Right renal pelvis (tissue), 4 donors: ENCODE measurements at regions not wholly inside any gene's neighbourhood (a gene's known extent, or its start where the extent isn't known, plus 50 kb on each side); places are given as distances from the start of the nearest gene placed in this dataset.
"Not testable (repeated sequence)": the region's sequence is repeated elsewhere in the genome, so short reads cannot be mapped to it uniquely, and the experiment has no call there.

Source experiments
- DNase-seq, 4 donors: peaks; one replicate each; pipeline ENCODE4 v3.0.0-alpha.2; 2013; ENCODE audit warnings: low read depth in 4 of 4, low spot score in 3 of 4, missing footprints in 1 of 4

DNA sequence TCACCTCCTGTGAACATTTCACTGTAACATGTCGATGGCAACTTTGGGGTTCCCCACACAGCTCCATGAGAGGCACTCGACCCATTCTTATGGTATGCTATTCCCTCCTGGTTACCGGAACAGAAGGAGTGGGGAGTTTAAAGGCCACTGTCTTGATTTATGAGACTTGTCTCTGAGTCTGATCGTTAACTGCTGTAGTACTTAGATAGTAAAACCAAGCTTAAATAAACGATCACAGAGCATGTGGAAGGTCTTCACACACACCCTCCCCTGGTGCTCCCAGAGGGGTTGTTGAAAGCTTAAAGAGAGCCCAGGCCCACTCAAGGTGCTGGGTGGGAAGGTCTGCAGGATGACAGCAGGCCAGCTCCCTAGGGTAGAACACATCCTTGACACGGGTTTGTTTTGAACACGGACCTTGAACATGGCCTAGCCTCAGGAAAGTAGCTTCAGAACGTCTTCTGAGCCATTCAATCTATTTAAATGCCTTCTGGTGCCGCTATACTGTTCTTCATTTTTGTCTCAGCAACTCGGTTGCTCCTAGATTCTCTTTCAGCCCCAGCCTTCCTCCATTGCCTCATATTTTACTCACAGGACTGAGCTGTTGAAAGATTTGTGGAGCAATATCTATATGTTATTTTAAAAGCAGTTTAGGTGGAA, 335.3 kb downstream of the FGFR2 start:
- DNase-seq, result no peak

DNA sequence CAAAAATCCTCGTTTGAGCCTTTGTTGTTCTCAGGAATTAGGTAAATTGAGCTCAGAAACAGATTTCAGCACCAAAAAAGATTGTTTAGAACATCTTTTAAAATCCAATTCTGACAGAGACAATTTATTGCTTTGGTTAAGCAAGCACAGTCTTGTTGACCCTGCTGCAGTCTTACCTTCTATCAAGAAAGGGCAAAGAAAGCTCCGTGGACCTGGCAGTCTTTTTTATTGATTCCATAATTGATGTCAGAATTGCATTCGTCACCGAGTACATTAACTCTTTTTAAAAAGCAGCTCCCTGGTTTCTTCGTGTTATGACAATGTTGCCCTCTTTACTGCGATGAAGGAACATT, 334.8 kb downstream of the FGFR2 start:
- DNase-seq, result no peak

DNA sequence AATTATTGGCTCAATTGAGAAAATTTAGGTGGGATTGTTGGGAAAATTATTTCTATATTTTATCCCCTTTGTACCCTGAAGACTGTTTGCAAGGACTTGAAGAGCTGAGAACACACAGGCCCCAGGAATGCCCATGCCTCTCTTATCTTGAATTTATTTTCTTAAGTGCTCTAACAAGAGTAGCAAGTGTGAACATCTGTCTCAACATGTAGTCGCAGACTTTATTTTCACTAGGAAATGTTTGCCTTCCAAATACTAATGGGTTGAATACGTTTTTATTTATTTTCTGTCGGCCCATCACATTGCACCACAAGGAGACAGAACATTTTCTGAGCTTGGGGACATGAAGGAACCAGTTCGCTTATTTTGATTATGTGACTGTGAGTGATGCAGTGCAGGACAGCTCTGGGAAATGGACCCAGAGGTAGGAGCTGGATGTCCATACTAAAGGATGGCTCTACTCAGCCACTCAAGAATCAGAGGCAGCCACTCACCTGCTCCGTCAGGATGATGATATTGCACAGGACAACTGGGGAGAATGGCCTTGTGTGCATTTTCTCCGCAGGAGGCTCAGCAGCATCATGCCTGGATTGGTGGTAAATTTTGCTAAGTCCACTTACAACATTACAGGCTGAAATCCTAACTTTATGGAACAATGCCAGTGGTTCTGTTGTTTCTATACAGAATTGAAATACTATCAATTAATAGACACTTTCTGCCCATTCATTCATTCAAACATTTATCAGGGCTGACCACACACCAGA, 332.7 kb downstream of the FGFR2 start:
- no peak for DNase-seq

DNA sequence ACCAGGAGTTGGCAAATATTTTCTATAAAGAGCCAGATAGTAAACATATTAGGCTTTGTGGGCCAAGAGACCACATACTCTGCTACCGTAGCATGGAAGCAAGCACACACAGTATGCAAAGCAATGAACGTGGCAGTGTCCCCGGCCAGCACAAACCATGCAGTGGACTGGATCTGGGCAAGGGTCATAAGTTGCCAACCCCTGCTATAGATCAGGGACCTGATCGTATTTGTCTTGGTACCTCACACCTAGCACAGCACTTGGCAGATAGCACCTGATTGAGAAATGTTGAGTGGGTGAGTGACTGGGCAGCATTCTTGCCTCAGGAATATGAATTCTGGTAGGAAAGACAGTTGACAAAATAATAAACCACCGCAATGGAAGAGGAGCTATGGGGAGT, 331.9 kb downstream of the FGFR2 start:
- DNase-seq, result no peak

DNA sequence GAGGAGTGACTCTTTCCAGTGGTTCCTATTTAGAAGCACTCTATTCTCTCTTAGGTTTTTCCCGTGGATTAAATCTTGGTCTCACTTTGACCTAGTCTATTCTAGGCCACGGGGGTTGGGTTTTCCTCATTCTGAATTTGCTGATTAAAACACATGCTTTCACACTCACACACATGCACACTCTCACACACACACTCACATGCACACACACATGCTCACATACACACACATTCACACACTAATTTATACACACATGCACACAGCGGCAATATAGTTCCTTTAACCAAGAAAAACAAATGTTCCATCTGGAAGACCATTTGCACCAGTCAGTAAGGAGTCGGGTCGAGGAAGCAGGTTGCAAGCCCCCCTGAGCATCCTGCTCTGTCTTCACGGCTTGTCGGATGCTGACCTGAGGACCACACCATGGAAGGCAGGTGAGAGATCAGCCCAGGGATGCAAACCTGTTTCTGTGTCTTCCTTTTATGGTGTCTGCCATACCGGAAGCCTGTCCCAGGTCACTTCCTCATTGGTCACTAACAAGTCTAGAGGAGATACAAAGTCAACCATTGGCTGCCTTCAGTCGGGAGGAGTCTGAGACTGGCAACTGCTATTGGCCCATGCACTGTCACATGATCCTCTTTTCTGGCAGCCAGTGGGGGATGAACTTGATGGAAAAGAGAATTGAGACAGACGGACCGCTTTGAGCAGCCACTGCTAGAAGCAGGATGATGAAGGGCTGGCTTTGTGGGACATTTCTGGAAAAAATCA, 330.8 kb downstream of the FGFR2 start:
- no peak for DNase-seq

DNA sequence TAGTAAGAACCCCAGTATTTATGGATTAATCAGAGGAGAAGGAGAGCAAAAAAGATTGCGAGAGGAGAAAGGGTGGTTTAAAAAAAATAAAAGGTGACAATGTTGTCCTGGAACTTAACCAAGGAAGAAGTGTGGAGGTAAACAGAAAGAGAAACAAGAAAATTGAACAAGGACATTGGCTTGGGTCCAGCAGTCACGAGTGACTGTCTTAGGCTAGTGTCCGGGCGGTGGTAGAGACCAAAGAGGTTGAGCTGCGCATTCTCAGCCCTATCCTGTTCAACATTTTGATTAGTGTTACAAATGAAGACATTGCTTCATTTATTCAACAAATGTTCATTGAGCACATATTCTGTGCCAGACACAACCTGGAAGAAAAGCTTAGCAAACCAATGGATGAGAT, 329.9 kb downstream of the FGFR2 start:
- DNase-seq, result no peak

DNA sequence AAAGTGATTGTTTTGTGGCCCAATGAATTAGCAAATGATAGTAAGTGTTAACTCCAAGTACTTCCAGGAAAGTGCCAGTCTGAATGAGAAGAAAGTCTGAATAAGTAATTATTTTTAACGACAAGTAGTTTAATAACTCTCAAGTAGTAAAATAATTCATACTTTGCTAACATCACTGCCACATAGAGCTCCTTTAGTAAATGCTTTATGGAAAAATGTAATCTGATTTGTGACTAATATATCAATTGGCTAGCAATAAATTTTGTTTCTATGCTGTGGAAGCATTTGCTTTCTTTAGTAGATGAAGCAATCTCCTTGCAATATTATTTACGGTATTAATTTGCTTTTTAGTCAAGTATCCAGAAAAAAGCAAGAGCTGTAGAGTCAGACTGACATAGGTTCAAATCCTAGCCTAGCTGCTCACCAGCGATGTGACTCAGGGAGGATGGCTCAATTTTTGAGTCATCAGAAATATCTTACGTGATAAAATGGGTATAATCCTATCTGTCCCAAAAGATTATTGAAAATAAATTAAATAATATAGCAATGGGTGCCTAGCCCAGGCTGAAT, 329.3 kb downstream of the FGFR2 start:
- no peak for DNase-seq

DNA sequence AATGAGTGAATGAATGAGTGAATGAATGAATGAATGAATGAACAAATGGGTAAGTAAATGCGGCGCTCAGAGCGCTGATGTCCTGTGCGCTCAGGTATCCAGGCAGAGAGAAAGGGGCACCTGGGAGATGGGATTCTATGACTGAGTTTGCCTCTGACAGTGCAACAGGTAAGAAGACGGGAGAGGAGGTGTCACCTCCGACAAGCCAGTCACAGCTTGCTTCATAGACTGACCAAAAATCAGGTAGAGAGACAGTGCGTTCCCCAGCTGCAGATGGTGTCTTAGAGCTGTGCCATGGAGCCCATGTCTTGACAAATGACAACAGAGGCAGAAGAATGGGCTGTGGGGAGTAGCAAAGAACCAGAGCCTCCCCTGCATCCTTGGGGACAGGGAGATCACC, 327.3 kb downstream of the FGFR2 start:
- DNase-seq, result no peak

DNA sequence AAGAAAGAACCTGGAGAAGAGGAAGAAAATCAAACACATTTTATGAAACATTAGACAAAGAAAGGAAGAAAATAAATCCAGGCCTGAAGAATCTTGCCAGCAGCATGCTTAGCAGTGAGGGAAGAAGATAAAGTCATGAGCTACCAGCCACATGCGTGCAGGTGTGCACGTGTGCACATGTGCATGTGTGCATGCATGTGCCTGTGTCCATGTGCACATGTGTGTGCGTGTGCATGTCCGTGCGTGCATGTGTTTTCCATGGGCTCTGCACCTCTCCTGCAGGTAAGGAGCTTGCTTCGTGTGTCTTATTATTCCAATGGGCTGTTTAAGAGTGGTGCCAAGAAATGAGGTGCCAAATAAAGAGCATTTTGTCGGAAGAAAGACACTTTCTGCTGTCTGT, 322.2 kb downstream of the FGFR2 start:
- DNase-seq, result no peak

DNA sequence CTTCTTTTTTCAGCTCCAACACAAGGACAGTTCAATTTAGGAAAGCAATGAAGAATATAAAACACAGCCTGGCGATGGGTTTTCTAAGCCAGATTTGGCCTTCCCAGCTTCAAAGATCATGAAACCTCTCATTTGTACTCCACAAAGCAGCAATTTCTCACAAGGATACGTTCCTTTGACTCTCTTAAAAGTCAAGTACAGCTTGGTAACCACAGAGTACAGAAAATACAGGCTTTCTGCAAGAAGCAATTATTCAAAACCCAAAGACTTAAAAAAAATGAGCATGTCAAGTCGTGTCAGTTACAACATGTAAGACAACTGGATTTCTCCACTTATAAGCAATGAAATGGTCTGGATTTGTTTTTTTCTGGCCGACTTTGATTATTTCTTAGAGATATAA, 321.4 kb downstream of the FGFR2 start:
- DNase-seq, result no peak

DNA sequence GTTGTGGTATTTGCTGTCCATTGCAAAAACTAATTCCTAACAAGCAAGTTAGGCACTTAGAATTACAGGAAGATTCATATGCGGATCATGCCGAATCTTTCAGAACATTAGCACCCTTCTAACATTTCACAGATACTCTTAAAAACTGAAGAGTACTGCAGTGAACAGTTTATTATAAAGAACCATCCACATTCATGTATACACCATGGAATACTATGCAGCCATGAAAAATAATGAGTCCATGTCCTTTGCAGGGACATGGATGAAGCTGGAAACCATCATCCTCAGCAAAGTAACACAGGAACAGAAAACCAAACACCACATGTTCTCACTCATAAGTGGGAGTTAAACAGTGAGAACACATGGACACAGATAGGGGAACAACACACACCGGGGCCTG, 319.9 kb downstream of the FGFR2 start:
- DNase-seq, result not testable (repeated sequence)

DNA sequence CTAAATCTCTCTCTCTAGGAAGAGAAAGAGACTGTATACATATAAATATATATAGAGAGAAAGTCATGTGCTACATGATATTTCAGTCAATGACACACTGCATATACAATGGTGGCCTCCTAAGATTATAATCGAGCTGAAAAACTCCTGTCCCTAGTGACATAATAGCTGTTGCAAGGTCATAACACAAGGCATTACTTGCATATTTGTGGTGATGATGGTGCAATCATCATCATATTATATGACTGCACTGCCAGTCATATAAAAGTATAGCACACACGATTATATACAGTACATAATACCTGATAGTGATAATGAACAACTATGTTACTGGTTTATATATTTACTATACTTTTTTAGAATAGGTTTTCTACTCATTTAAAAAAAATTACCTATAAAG, 316.7 kb downstream of the FGFR2 start:
- DNase-seq, result no peak

DNA sequence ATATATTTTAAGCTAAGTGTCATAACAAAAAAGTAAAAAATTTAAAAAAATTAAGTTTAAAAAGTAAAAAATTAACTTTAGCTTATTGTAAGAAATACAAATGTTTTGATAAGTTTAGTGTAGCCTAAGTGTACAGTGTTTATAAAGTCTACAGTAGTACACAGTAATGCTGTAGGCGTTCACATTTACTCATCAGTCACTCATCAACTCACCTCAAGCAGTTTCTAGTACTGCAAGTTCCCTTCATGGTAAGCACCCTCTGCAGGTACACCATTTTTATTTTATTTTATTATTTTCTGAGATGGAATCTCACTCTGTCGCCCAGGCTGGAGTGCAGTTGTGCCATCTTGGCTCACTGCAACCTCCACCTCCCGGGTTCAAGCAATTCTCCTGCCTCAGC, 316.0 kb downstream of the FGFR2 start:
- no peak for DNase-seq

DNA sequence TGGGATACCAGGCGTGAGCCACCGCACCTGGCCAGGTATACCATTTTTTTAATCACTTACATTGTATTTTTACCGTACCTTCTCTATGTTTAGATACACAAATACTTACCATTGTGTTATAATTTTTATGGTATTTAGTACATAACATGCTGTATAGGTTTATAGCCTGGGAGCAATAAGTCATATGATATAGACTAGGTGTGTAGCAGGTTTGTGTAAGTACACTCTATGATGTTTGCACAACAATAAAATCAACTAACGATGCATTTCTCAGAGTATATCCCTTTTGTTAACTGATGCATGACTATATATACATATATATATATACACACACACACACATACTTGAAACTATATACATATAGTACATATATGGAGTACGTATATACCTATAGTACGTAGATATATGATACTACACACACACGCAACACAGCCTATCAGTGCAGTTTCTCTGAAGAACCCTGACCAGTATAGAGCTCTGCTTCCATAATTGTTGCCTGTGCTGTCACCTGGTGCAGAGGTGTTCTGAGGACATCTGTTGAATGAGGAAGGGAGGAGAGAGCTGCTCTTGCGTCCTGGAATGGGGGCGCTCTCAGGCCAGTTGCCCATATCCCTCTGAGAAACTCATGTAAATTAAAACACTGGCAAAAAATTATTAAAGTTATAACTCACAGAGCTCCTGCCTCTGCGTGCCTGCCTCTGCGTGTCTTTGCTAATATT, 315.3 kb downstream of the FGFR2 start:
- DNase-seq, result no peak

DNA sequence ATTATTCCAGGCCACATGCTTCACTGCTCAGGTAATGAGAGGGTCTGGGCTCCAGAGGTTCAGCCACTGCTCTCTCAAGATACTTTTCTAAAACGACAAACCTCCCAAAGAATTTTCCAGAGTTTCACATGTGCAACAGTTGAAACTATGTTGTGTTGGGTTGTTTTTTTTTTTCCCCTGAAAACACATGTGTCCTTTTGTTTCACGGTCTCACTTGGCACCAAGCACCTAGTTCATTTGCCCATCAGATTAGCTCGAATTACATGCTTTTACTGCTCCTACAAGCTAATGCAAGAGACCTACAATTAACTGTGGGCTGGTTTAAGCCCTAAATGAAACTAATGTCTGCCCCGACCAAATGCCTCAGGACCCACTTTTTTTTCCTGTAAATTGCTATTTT, 313.3 kb downstream of the FGFR2 start:
- peak in 1 of 4 donors; percentile 53 for DNase-seq

DNA sequence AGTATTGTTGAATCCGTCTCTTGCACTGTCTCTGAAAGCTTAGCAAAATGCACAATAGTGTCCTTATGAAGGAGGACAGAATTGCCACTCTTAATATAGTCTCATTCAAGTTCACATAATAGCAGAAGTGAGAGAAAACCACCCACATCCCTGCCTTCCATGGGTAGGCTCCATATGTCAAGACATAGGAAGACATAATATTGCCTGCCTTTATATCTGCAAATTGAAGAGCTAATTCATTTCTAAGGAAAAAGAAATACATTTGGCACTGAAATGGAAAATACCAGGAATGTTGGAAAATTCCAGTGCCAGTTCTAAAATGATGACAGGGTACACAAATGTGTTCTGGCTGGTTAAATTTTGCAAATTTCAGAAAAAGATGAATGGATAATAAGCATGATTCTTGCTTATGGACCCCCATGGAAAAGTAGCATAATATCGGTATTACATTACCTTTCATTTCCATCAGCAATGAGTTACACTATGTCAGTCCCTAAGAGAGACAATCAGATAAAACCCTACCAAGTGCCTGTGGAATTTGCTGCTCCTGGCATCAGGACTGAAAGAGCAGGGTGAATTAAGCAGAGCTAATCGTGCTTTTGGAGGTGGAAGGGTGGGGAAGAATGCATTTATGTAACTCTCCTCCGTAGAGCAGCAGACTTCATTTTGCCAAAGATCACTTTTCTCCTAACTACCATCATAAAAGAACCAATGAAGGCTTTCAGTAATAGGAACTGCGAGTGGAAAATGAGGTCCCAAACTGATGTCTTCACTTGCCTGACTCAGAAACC, 312.6 kb downstream of the FGFR2 start:
- DNase-seq, result no peak

DNA sequence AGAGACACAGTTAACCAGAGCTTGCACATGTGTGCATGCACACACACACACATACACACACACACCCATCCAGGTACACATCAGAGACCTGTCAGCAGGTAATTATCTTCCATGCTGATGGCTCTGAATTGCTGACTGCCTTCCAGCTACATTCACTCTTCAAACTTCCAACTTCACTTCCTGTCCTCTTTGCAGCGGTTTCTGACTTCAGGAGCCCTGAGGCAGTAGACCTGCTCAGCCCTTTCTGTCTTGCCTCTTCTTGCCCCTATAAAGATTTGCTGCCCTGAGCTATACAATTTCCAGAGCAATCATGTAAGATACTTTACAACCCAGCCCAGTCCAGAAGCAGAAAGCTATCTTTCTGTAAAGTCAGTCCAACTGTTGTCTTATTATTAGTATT, 310.2 kb downstream of the FGFR2 start:
- no peak for DNase-seq

DNA sequence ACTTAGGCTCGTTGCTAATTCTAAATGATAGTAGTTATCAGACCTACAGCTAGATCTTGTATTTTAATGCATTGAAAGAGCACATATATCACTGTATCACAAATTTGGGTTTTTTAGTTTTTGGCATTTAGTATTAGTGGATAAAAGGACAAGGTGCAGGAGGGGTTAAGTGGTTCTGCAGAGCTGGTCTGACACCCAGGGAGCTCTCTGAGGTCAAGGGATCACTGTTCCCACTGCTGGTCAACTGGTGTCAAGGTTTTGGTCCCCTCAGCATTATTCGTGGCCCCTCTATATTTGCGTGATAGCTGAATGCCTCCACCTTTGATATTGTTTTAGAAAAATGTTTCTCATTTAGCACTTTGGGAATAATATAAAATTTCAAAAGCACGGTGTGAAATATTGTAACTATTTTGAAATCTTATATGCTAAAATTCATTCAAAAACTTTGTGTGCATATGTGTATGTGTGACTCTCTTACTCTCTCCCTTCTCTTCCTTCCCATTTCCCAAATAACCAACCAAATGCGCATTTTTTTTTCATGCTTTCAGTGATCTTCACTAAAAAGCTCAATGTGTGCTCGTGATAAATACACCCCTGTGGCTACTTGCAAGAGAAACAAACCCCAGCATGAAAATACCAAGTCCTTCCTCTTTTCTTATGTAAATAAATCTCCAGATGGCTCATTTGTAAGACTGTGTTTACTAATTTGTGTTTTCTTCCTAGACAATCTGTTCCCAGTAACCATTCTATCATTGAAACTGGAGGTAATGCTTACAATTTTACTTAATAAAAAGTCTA, 309.2 kb downstream of the FGFR2 start:
- no peak for DNase-seq

DNA sequence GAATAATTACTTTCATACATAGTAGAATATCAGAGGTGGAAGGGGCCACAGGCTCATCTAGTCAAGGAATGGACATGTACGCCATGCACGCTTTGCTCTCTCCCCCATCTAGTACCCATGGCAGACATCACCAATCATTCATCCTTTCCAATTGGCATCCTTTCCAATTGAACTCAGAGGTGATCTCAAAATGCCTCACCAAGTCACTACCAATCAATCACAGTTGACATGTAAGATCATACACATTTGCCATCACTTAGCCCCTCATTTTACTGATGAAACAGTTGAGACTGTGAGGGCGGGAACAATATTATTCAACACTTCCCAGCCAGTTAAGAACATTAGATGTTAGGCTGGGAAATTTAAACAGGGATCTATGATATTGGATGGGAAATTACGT, 308.4 kb downstream of the FGFR2 start:
- DNase-seq, result no peak
